Smooth muscle cell (in vitro differentiated cells): ENCODE measurements at regions not wholly inside any gene's neighbourhood (a gene's known extent, or its start where the extent isn't known, plus 50 kb on each side); places are given as distances from the start of the nearest gene placed in this dataset.

Source experiments
- DNase-seq: peaks from one replicate; lab custom pipeline; 2025; ENCODE audit not compliant: unreplicated experiment; lab: John Stamatoyannopoulos, UW
- H2AFZ ChIP-seq: fragments of 200-600 bp; sonication (generic); 2 replicates; pipeline ENCODE4 v1.6.0; 2016; ENCODE audit warnings: antibody characterized with exemption, low read depth, mild to moderate bottlenecking
- H3F3A ChIP-seq: fragments of 200-600 bp; sonication (generic); 2 replicates; pipeline ENCODE4 v1.6.0; 2017; ENCODE audit warnings: antibody characterized with exemption, low read depth
- H3K27ac ChIP-seq: fragments of 200-600 bp; sonication (generic); 2 replicates; pipeline ENCODE4 v1.5.1; 2016; ENCODE audit warnings: low read depth, mild to moderate bottlenecking
- H3K27me3 ChIP-seq: fragments of 200-600 bp; sonication (generic); 2 replicates; pipeline ENCODE4 v1.6.1; 2016; ENCODE audit warnings: low read depth, mild to moderate bottlenecking
- H3K36me3 ChIP-seq: fragments of 200-600 bp; sonication (generic); 2 replicates; pipeline ENCODE4 v1.5.1; 2016; ENCODE audit warnings: low read depth
- H3K4me1 ChIP-seq: fragments of 200-600 bp; sonication (generic); 2 replicates; pipeline ENCODE4 v1.5.1; 2016; ENCODE audit warnings: low read depth
- H3K4me2 ChIP-seq: fragments of 200-600 bp; sonication (generic); 2 replicates; pipeline ENCODE4 v1.6.0; 2016; ENCODE audit warnings: mild to moderate bottlenecking
- H3K4me3 ChIP-seq: fragments of 200-600 bp; sonication (generic); 2 replicates; pipeline ENCODE4 v1.5.1; 2016; ENCODE audit warnings: mild to moderate bottlenecking
- H3K79me2 ChIP-seq: fragments of 200-600 bp; sonication (generic); 2 replicates; pipeline ENCODE4 v1.6.0; 2016; ENCODE audit warnings: low read depth, mild to moderate bottlenecking
- H3K9ac ChIP-seq: fragments of 200-600 bp; sonication (generic); 2 replicates; pipeline ENCODE4 v1.6.0; 2016; ENCODE audit warnings: low read depth
- H3K9me3 ChIP-seq: fragments of 200-600 bp; sonication (generic); replicated peaks from 2 replicates; pipeline ENCODE4 v1.5.1; 2016; ENCODE audit warnings: low read depth
- H4K20me1 ChIP-seq: fragments of 200-600 bp; sonication (generic); 2 replicates; pipeline ENCODE4 v1.6.0; 2016; ENCODE audit warnings: low read depth
- WGBS: methylation state at CpG from one replicate; pipeline ENCODE4 v1.1.7; 2016; ENCODE audit warnings: low lambda C conversion rate; 5-methylcytosine and 5-hydroxymethylcytosine counted together
- TF ChIP-seq, protein P1 (sequence below): fragments of 200-600 bp; sonication (generic); IDR thresholded peaks from 2 replicates; pipeline ENCODE4 v1.5.1; 2017; ENCODE audit warnings: borderline replicate concordance, mild to moderate bottlenecking, antibody characterized with exemption; ENCODE audit not compliant: insufficient read depth, poor library complexity, severe bottlenecking

GRCh38 chrX:45709381-45709780, 508.7 kb upstream of the DIPK2B start:
- TF ChIP-seq, protein P1, sequence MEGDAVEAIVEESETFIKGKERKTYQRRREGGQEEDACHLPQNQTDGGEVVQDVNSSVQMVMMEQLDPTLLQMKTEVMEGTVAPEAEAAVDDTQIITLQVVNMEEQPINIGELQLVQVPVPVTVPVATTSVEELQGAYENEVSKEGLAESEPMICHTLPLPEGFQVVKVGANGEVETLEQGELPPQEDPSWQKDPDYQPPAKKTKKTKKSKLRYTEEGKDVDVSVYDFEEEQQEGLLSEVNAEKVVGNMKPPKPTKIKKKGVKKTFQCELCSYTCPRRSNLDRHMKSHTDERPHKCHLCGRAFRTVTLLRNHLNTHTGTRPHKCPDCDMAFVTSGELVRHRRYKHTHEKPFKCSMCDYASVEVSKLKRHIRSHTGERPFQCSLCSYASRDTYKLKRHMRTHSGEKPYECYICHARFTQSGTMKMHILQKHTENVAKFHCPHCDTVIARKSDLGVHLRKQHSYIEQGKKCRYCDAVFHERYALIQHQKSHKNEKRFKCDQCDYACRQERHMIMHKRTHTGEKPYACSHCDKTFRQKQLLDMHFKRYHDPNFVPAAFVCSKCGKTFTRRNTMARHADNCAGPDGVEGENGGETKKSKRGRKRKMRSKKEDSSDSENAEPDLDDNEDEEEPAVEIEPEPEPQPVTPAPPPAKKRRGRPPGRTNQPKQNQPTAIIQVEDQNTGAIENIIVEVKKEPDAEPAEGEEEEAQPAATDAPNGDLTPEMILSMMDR, result no peak
- Histone ChIP-seq H4K20me1 (no peaks in the 10 kb centered on the region), H3K9me3 (no peaks in the 10 kb centered on the region), H3K79me2 (no peaks in the 10 kb centered on the region), H3K4me3 (no peak overlapping the region), H3F3A (no peaks in the 10 kb centered on the region), H2AFZ (no peak overlapping the region), H3K27me3 (no peaks in the 10 kb centered on the region), H3K4me2 (no peak overlapping the region), H3K9ac (peak overlapping the region; percentile 31), H3K27ac (peak overlapping the region; percentile 90), H3K36me3 (no peaks in the 10 kb centered on the region), H3K4me1 (no peaks in the 10 kb centered on the region)
- 70% methylated on average over 1 of the region's 1 CpG for WGBS
- no peak for DNase-seq

GRCh38 chrX:45699158-45699557, 498.5 kb upstream of the DIPK2B start:
- TF ChIP-seq, protein P1, result no peak
- Histone ChIP-seq H3K4me2 (no peak overlapping the region), H4K20me1 (no peaks in the 10 kb centered on the region), H3K27me3 (no peaks in the 10 kb centered on the region), H3K9ac (no peak overlapping the region), H3K9me3 (no peaks in the 10 kb centered on the region), H3K4me3 (no peak overlapping the region), H3K27ac (peak overlapping the region; percentile 28), H2AFZ (no peak overlapping the region), H3K79me2 (no peaks in the 10 kb centered on the region), H3F3A (no peaks in the 10 kb centered on the region), H3K36me3 (no peaks in the 10 kb centered on the region), H3K4me1 (no peaks in the 10 kb centered on the region)
- DNase-seq, result no peak
- WGBS, result 68% methylated on average over 3 of the region's 3 CpGs

DNA sequence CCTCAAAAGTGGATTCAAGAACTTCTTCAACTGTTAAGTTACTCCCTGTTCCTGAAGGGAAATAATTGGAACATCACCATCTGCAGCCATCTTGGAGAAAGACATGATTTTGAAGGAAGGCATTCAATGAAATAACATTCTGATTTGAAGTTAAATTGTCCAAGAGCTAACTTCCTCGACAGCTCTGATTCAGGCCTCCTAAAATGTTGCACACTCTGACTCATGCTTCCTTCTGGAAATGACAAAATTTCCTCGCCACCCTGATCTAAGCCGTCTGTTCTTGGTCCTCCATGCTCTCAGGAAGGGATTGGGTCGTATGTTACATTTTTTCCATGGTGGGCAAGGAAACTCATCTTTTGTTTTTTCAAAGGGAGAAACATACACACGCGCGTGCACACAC, 496.9 kb upstream of the DIPK2B start:
- no peaks in the 10 kb centered on the region for H3K36me3 ChIP-seq
- H3K4me3 ChIP-seq, result no peak overlapping the region
- H3K4me2 ChIP-seq, result no peak overlapping the region
- no peaks in the 10 kb centered on the region for H3K4me1 ChIP-seq
- TF ChIP-seq, protein P1, result no peak
- no peaks in the 10 kb centered on the region for H3F3A ChIP-seq
- H3K9me3 ChIP-seq, result no peaks in the 10 kb centered on the region
- no peak for DNase-seq
- H3K79me2 ChIP-seq, result no peaks in the 10 kb centered on the region
- no peaks in the 10 kb centered on the region for H4K20me1 ChIP-seq
- WGBS, result 49% methylated on average over 7 of the region's 7 CpGs
- peak overlapping the region; percentile 54 for H2AFZ ChIP-seq
- no peaks in the 10 kb centered on the region for H3K27me3 ChIP-seq
- H3K27ac ChIP-seq, result peak overlapping the region; percentile 46
- H3K9ac ChIP-seq, result no peak overlapping the region

DNA sequence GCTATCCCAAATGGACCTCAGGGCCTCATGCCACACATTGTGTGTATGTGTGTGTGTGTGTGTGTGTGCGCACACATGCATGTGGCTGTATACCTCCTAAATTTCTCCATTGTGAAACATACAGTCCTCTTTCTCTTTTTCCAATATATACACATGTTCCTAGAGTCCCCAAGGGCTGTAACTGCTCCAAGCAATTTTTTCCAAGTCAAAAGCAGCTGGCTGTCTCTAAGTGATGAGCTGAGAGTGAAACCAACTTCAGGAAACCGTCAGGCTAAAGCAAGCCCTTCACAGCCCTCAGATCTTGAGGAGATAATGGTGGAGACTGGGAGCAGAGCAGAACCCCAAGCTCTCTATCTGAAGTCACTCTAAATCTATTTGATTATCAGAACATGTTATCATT, 496.1 kb upstream of the DIPK2B start:
- Histone ChIP-seq H4K20me1 (no peaks in the 10 kb centered on the region), H3K4me3 (no peak overlapping the region), H3K36me3 (no peaks in the 10 kb centered on the region), H3K4me1 (no peaks in the 10 kb centered on the region), H3K4me2 (no peak overlapping the region), H2AFZ (no peak overlapping the region), H3K27me3 (no peaks in the 10 kb centered on the region), H3F3A (no peaks in the 10 kb centered on the region), H3K79me2 (no peaks in the 10 kb centered on the region), H3K9me3 (no peaks in the 10 kb centered on the region), H3K27ac (no peak overlapping the region), H3K9ac (no peak overlapping the region)
- no peak for DNase-seq
- TF ChIP-seq, protein P1, result no peak
- WGBS, result 65% methylated on average over 2 of the region's 2 CpGs
